Urinary bladder (tissue), 3 donors: ENCODE measurements at regions not wholly inside any gene's neighbourhood (a gene's known extent, or its start where the extent isn't known, plus 50 kb on each side); places are given as distances from the start of the nearest gene placed in this dataset.

Source experiments
- DNase-seq: peaks from one replicate; pipeline ENCODE4 v3.0.0-alpha.2; 2015; ENCODE audit errors: extremely low spot score
- H3K27ac ChIP-seq: one replicate; pipeline ENCODE4 v1.5.1; 2013; ENCODE audit warnings: low read depth, mild to moderate bottlenecking, moderate library complexity
- H3K36me3 ChIP-seq: one replicate; pipeline ENCODE4 v1.6.1; 2013; ENCODE audit warnings: mild to moderate bottlenecking, moderate library complexity; ENCODE audit not compliant: insufficient read depth
- H3K4me1 ChIP-seq: one replicate; pipeline ENCODE4 v1.6.1; 2013; ENCODE audit warnings: mild to moderate bottlenecking, moderate library complexity; ENCODE audit not compliant: insufficient read depth
- H3K4me3 ChIP-seq: one replicate; pipeline ENCODE4 v1.5.1; 2013; ENCODE audit warnings: low read depth, low read length
- WGBS: extraction: QIAGEN DNeasy Blood & Tissue Kit; methylation state at CpG from one replicate; pipeline ENCODE4 v1.1.7; 2013; 5-methylcytosine and 5-hydroxymethylcytosine counted together
- donor health status: healthy with polysubstance abuse.
- donor health status: healthy.

GRCh38 chr14:101462726-101463565 is 98.3 kb upstream of the DIO3 start:
- no peak overlapping the region for H3K4me3 ChIP-seq
- H3K4me1 ChIP-seq, result peaks cover 1% of the 10 kb centered on the region
- no peak overlapping the region for H3K27ac ChIP-seq
- WGBS, result 87% methylated on average over 15 of the region's 15 CpGs
- no peaks in the 10 kb centered on the region for H3K36me3 ChIP-seq
- DNase-seq, result no peak

- Histone ChIP-seq H3K4me1 (peaks cover 1% of the 10 kb centered on the region), H3K4me3 (no peak overlapping the region), H3K27ac (no peak overlapping the region), H3K36me3 (no peaks in the 10 kb centered on the region)
- WGBS, result 89% methylated on average over 1 of the region's 1 CpG
- no peak for DNase-seq
Observed at GRCh38 chr14:101463566-101464171, 97.6 kb upstream of the DIO3 start.

GRCh38 chr14:101464310-101464983 is 96.8 kb upstream of the DIO3 start:
- no peak overlapping the region for H3K4me3 ChIP-seq
- DNase-seq, result no peak
- 89% methylated on average over 17 of the region's 17 CpGs for WGBS
- H3K4me1 ChIP-seq, result no peaks in the 10 kb centered on the region
- no peak overlapping the region for H3K27ac ChIP-seq
- H3K36me3 ChIP-seq, result no peaks in the 10 kb centered on the region

GRCh38 chr14:101464984-101465794 is 96.1 kb upstream of the DIO3 start:
- 88% methylated on average over 14 of the region's 14 CpGs for WGBS
- Histone ChIP-seq H3K4me3 (no peak overlapping the region), H3K36me3 (no peaks in the 10 kb centered on the region), H3K4me1 (no peaks in the 10 kb centered on the region), H3K27ac (no peak overlapping the region)
- DNase-seq, result no peak

GRCh38 chr14:101465795-101466448 is 95.4 kb upstream of the DIO3 start:
- WGBS, result 92% methylated on average over 9 of the region's 9 CpGs
- Histone ChIP-seq H3K36me3 (no peaks in the 10 kb centered on the region), H3K4me3 (no peak overlapping the region), H3K27ac (no peak overlapping the region), H3K4me1 (no peaks in the 10 kb centered on the region)
- DNase-seq, result no peak

- no peak for DNase-seq
Observed at GRCh38 chr14:101466456-101467180, 94.7 kb upstream of the DIO3 start.

GRCh38 chr14:101467181-101467926 is 93.9 kb upstream of the DIO3 start:
- WGBS, result 94% methylated on average over 13 of the region's 13 CpGs
- DNase-seq, result no peak
- no peaks in the 10 kb centered on the region for H3K36me3 ChIP-seq
- no peaks in the 10 kb centered on the region for H3K4me1 ChIP-seq
- H3K27ac ChIP-seq, result no peak overlapping the region
- no peak overlapping the region for H3K4me3 ChIP-seq

More at GRCh38 chr14:101466456-101467180, 94.7 kb upstream of the DIO3 start:
- no peaks in the 10 kb centered on the region for H3K4me1 ChIP-seq
- H3K27ac ChIP-seq, result no peak overlapping the region
- H3K36me3 ChIP-seq, result no peaks in the 10 kb centered on the region
- H3K4me3 ChIP-seq, result no peak overlapping the region
- 88% methylated on average over 17 of the region's 17 CpGs for WGBS

GRCh38 chr14:101469382-101470247 is 91.7 kb upstream of the DIO3 start:
- Histone ChIP-seq H3K4me3 (no peak overlapping the region), H3K36me3 (no peaks in the 10 kb centered on the region), H3K4me1 (no peaks in the 10 kb centered on the region), H3K27ac (no peak overlapping the region)
- 86% methylated on average over 25 of the region's 25 CpGs for WGBS
- DNase-seq, result no peak

GRCh38 chr14:101470266-101470665 is 91.0 kb upstream of the DIO3 start:
- WGBS, result 89% methylated on average over 12 of the region's 12 CpGs
- no peak for DNase-seq
- H3K36me3 ChIP-seq, result no peaks in the 10 kb centered on the region
- no peaks in the 10 kb centered on the region for H3K4me1 ChIP-seq
- no peak overlapping the region for H3K4me3 ChIP-seq
- no peak overlapping the region for H3K27ac ChIP-seq

GRCh38 chr14:101471723-101472517 is 89.4 kb upstream of the DIO3 start:
- Histone ChIP-seq H3K4me1 (no peaks in the 10 kb centered on the region), H3K4me3 (no peak overlapping the region), H3K36me3 (no peaks in the 10 kb centered on the region), H3K27ac (no peak overlapping the region)
- 87% methylated on average over 16 of the region's 16 CpGs for WGBS
- no peak for DNase-seq

- 91% methylated on average over 6 of the region's 6 CpGs for WGBS
Observed at GRCh38 chr14:101472518-101472849, 88.8 kb upstream of the DIO3 start.

More at GRCh38 chr14:101472518-101472849, 88.8 kb upstream of the DIO3 start:
- Histone ChIP-seq H3K36me3 (no peaks in the 10 kb centered on the region), H3K4me3 (no peak overlapping the region), H3K27ac (no peak overlapping the region), H3K4me1 (no peaks in the 10 kb centered on the region)
- DNase-seq, result no peak
